Panc1 (cell line): ENCODE measurements at regions not wholly inside any gene's neighbourhood (a gene's known extent, or its start where the extent isn't known, plus 50 kb on each side); places are given as distances from the start of the nearest gene placed in this dataset.

Experiments used
- ATAC-seq: fragments of 200-7000 bp; cut with Tn5 transposase; 2 replicates; pipeline ENCODE4 v1.9.1; 2020; ENCODE audit warnings: mild to moderate bottlenecking, moderate library complexity
- BruUV-seq: library from RNA; stranded (reverse); fragments of 400-500 nt; replicated peaks from 2 replicates; lab custom pipeline; 2021; lab: Mats Ljungman, UMichigan
- CTCF ChIA-PET: fragments of 300-600 bp; sonication (Branson Sonifier 250); formaldehyde crosslinking; loops from one replicate; lab custom pipeline; 2022; ENCODE audit warnings: antibody characterized with exemption; lab: Charles Lee
- POLR2A ChIA-PET: fragments of 300-600 bp; sonication (Branson Sonifier 250); formaldehyde crosslinking; loops from one replicate; lab custom pipeline; 2022; ENCODE audit warnings: antibody characterized with exemption; lab: Charles Lee
- DNase-seq: peaks from one replicate; pipeline ENCODE4 v3.0.0-alpha.2; 2010; ENCODE audit warnings: low read depth, low spot score
- H3K27ac ChIP-seq: 2 replicates; pipeline ENCODE4 v1.5.1; 2011; ENCODE audit warnings: mild to moderate bottlenecking, low read length, inconsistent platforms
- H3K27me3 ChIP-seq: fragments of 200-500 bp; sonication (Bioruptor generic); 2 replicates; pipeline ENCODE4 v1.6.0; 2014; ENCODE audit warnings: low read length, inconsistent platforms; ENCODE audit not compliant: control insufficient read depth, insufficient read depth
- H3K36me3 ChIP-seq: fragments of 200-500 bp; sonication (Bioruptor generic); 2 replicates; pipeline ENCODE4 v1.5.1; 2014; ENCODE audit warnings: inconsistent platforms, mild to moderate bottlenecking, low read length, moderate library complexity; ENCODE audit not compliant: control insufficient read depth, insufficient read depth
- H3K4me1 ChIP-seq: 2 replicates; pipeline ENCODE4 v1.5.1; 2011; ENCODE audit warnings: inconsistent platforms, mild to moderate bottlenecking, low read length, moderate library complexity; ENCODE audit not compliant: control insufficient read depth, insufficient read depth
- H3K4me3 ChIP-seq, 2 experiments: 2 replicates each; pipeline ENCODE4 v1.5.1; 2011 to 2012; ENCODE audit warnings: low read depth in 2 of 2, low read length in 2 of 2, mild to moderate bottlenecking in 2 of 2, inconsistent platforms in 1 of 2, moderate library complexity in 1 of 2
- H3K9me3 ChIP-seq: fragments of 200-500 bp; sonication (Bioruptor generic); 2 replicates; pipeline ENCODE4 v1.5.1; 2014; ENCODE audit warnings: low read depth, mild to moderate bottlenecking, inconsistent platforms, low read length, moderate library complexity; ENCODE audit not compliant: control insufficient read depth, insufficient read depth
- CTCF ChIP-seq: fragments of 450-650 bp; IDR thresholded peaks from 2 replicates; pipeline ENCODE4 v1.5.1; 2017; ENCODE audit warnings: mild to moderate bottlenecking
- POLR2AphosphoS5 ChIP-seq: IDR thresholded peaks from 2 replicates; pipeline ENCODE4 v1.6.1; 2012; ENCODE audit warnings: mild to moderate bottlenecking, low read depth, low read length, moderate library complexity
- REST ChIP-seq, 2 experiments: IDR thresholded peaks; 2 replicates each; pipeline ENCODE4 v1.6.1; 2011 to 2012; ENCODE audit warnings: low read depth in 2 of 2, control low read depth in 1 of 2, low read length in 1 of 2, mild to moderate bottlenecking in 1 of 2, moderate library complexity in 1 of 2; ENCODE audit not compliant: insufficient read depth in 1 of 2
- SIN3A ChIP-seq: IDR thresholded peaks from 2 replicates; pipeline ENCODE4 v1.6.1; 2012; ENCODE audit warnings: low read depth, mild to moderate bottlenecking, low read length, moderate library complexity, borderline replicate concordance; ENCODE audit not compliant: insufficient read depth
- TCF7L2 ChIP-seq: IDR thresholded peaks from 2 replicates; pipeline ENCODE4 v1.6.1; 2011; ENCODE audit warnings: mild to moderate bottlenecking, low read depth, low read length, inconsistent platforms
- in situ Hi-C: cut with HindIII; loops from 2 replicates; pipeline ENCODE4 v1.10.0; 2016; ENCODE audit warnings: low sequenced_read_pairs, low pct_unique_long_range_greater_than_20kb
- intact Hi-C: fragments of 100-400 bp; cut with micrococcal nuclease; formaldehyde crosslinking; loops from one replicate; pipeline ENCODE4 v1.10.0; 2022; ENCODE audit not compliant: unreplicated experiment

GRCh38 chr20:41905199-41905598, 287.0 kb upstream of the CHD6 start:
- Histone ChIP-seq H3K9me3 (no peaks in the 10 kb centered on the region), H3K27ac (no peak overlapping the region), H3K4me3 (no peak overlapping the region), H3K27me3 (no peaks in the 10 kb centered on the region), H3K36me3 (no peaks in the 10 kb centered on the region), H3K4me1 (no peaks in the 10 kb centered on the region)
- POLR2A ChIA-PET, result no interaction called here
- in situ Hi-C loops (no loop called here), intact Hi-C loops (no loop called here)
- no peak for ATAC-seq
- BruUV-seq, result no TSS peak
- TF ChIP-seq SIN3A, result no peak
- no peak for TF ChIP-seq CTCF
- TF ChIP-seq REST (IDR thresholded peaks at IDR 0.05; ENCODE audit: insufficient read depth in 1 of 2, low read depth in 2 of 2, low read length in 1 of 2), result no peak
- TF ChIP-seq TCF7L2, result no peak
- no peak for TF ChIP-seq POLR2AphosphoS5
- no peak for DNase-seq
- CTCF ChIA-PET, result no interaction called here

- Histone ChIP-seq H3K27ac (no peak overlapping the region), H3K4me3 (no peak overlapping the region), H3K27me3 (no peaks in the 10 kb centered on the region), H3K9me3 (no peaks in the 10 kb centered on the region), H3K4me1 (no peaks in the 10 kb centered on the region), H3K36me3 (no peaks in the 10 kb centered on the region)
- BruUV-seq, result no TSS peak
- intact Hi-C loops, result no loop called here
- in situ Hi-C loops, result no loop called here
- ChIA-PET POLR2A (no interaction called here), CTCF (no interaction called here)
- TF ChIP-seq REST (IDR thresholded peaks at IDR 0.05; ENCODE audit: insufficient read depth in 1 of 2, low read depth in 2 of 2, low read length in 1 of 2) (no peak), POLR2AphosphoS5 (no peak), CTCF (no peak), TCF7L2 (no peak), SIN3A (no peak)
- ATAC-seq (no peak), DNase-seq (no peak)
Observed at GRCh38 chr20:41903586-41903985, 285.4 kb upstream of the CHD6 start.
